ENCODE measurements at regions not wholly inside any gene's neighbourhood (a gene's known extent, or its start where the extent isn't known, plus 50 kb on each side); places are given as distances from the start of the nearest gene placed in this dataset.

DNA sequence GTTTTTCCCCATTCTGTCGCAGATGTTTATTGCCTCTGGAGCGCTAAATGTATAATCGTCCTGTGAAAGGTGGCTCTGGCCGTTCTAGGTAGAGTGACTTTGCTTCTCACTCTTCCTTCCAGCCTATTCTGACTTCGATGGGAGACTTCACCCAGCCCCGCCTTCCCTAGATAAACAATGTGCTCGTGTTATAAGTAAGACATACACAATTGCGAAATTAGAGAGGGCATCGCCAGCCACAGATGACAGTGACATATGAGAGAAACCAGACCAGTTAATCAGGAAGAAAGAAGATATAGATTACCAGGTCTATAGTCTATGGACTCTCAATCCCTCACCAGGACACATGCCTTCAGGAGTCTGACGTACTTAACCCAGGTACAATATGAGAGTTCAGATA is 1050.5 kb upstream of the AUTS2 start:
- ChIA-PET CTCF (no interaction called here), POLR2A (no interaction called here)
- Histone ChIP-seq H3K4me1 (ENCODE audit: control insufficient read depth, insufficient read depth, low read length) (no peaks in the 10 kb centered on the region), H3K27ac (ENCODE audit: extremely low read depth, low read depth, low read length) (no peak overlapping the region), H3K36me3 (ENCODE audit: control insufficient read depth in 2 of 2, insufficient read depth in 1 of 2, low read length in 2 of 2) (no peaks in the 10 kb centered on the region), H3K9me3 (ENCODE audit: control insufficient read depth, insufficient read depth, low read depth, low read length) (no peaks in the 10 kb centered on the region), H3K4me3 (ENCODE audit: low read depth, low read length) (no peak overlapping the region)
- TF ChIP-seq ZNF610 (tag by site-specific recombination; IDR thresholded peaks at IDR 0.05; ENCODE audit: borderline replicate concordance) (no peak), WT1 (tag by site-specific recombination; IDR thresholded peaks at IDR 0.05) (no peak), ZNF155 (tag by site-specific recombination; IDR thresholded peaks at IDR 0.05) (no peak)

- no peak overlapping the region for H3K27ac ChIP-seq (ENCODE audit: extremely low read depth, low read depth, low read length)
- no peaks in the 10 kb centered on the region for H3K9me3 ChIP-seq (ENCODE audit: control insufficient read depth, insufficient read depth, low read depth, low read length)
- no peaks in the 10 kb centered on the region for H3K36me3 ChIP-seq (ENCODE audit: control insufficient read depth in 2 of 2, insufficient read depth in 1 of 2, low read length in 2 of 2)
- ChIA-PET POLR2A (no interaction called here), CTCF (no interaction called here)
- H3K4me1 ChIP-seq (ENCODE audit: control insufficient read depth, insufficient read depth, low read length), result no peaks in the 10 kb centered on the region
- no peak overlapping the region for H3K4me3 ChIP-seq (ENCODE audit: low read depth, low read length)
- no peak for TF ChIP-seq SP2 (tag by site-specific recombination; IDR thresholded peaks at IDR 0.05)
- no peak for TF ChIP-seq ZNF391 (tag by site-specific recombination; IDR thresholded peaks at IDR 0.05; ENCODE audit: borderline replicate concordance, low read depth)
- TF ChIP-seq, protein P1, sequence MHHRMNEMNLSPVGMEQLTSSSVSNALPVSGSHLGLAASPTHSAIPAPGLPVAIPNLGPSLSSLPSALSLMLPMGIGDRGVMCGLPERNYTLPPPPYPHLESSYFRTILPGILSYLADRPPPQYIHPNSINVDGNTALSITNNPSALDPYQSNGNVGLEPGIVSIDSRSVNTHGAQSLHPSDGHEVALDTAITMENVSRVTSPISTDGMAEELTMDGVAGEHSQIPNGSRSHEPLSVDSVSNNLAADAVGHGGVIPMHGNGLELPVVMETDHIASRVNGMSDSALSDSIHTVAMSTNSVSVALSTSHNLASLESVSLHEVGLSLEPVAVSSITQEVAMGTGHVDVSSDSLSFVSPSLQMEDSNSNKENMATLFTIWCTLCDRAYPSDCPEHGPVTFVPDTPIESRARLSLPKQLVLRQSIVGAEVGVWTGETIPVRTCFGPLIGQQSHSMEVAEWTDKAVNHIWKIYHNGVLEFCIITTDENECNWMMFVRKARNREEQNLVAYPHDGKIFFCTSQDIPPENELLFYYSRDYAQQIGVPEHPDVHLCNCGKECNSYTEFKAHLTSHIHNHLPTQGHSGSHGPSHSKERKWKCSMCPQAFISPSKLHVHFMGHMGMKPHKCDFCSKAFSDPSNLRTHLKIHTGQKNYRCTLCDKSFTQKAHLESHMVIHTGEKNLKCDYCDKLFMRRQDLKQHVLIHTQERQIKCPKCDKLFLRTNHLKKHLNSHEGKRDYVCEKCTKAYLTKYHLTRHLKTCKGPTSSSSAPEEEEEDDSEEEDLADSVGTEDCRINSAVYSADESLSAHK (tag by site-specific recombination; IDR thresholded peaks at IDR 0.05), result no peak
- no peak for TF ChIP-seq ZNF416 (tag by site-specific recombination; IDR thresholded peaks at IDR 0.05)
- no peak for TF ChIP-seq ZNF670 (tag by site-specific recombination; IDR thresholded peaks at IDR 0.05; ENCODE audit: low read depth)
- TF ChIP-seq ZNF280C (tag by site-specific recombination; IDR thresholded peaks at IDR 0.05), result no peak
- TF ChIP-seq ZNF548 (tag by site-specific recombination; IDR thresholded peaks at IDR 0.05), result no peak
- TF ChIP-seq ELK4 (IDR thresholded peaks at IDR 0.05; ENCODE audit: borderline replicate concordance, low read depth, low read length), result no peak
- no peak for TF ChIP-seq ZNF791 (tag by site-specific recombination; IDR thresholded peaks at IDR 0.05)
- TF ChIP-seq ZNF645 (tag by site-specific recombination; IDR thresholded peaks at IDR 0.05), result no peak
- no peak for TF ChIP-seq ZNF280D (tag by site-specific recombination; IDR thresholded peaks at IDR 0.05)
- TF ChIP-seq ZNF394 (tag by site-specific recombination; IDR thresholded peaks at IDR 0.05; ENCODE audit: borderline replicate concordance), result no peak
These were observed 1048.2 kb upstream of the AUTS2 start for GRCh38 chr7:68550027-68550426.

All from HEK293 (cell line).